Hepatocyte (in vitro differentiated cells): ENCODE measurements at regions not wholly inside any gene's neighbourhood (a gene's known extent, or its start where the extent isn't known, plus 50 kb on each side); places are given as distances from the start of the nearest gene placed in this dataset.
"Not testable (repeated sequence)": the region's sequence is repeated elsewhere in the genome, so short reads cannot be mapped to it uniquely, and the experiment has no call there.

ENCODE experiments used
- CTCF ChIP-seq: fragments of 200-600 bp; sonication (generic); IDR thresholded peaks from 2 replicates; pipeline ENCODE4 v1.5.1; 2016; ENCODE audit warnings: antibody characterized with exemption, mild to moderate bottlenecking; ENCODE audit not compliant: poor library complexity
- EZH2 ChIP-seq: fragments of 200-600 bp; sonication (generic); IDR thresholded peaks from 2 replicates; pipeline ENCODE4 v1.6.1; 2016; ENCODE audit warnings: antibody characterized with exemption, mild to moderate bottlenecking, borderline replicate concordance

DNA sequence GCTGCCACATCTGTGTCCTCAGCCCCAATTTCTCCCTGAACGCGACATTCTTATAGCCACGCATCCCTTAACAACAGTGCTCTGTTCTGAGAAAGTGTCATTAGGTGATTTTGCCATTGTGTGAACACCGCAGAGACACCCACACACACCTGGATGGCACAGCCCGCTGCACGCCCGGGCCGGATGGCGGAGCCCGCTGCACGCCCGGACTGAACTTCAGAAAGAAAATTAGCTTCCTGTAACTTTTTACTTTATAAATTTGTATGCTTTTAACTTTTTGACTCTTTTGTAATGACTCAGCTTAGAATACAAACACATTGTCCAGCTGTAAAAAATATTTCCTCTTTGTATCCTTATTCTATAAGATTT, 567.0 kb upstream of the B3GAT1 start:
- not testable (repeated sequence) for TF ChIP-seq CTCF, EZH2
